ENCODE measurements at regions not wholly inside any gene's neighbourhood (a gene's known extent, or its start where the extent isn't known, plus 50 kb on each side); places are given as distances from the start of the nearest gene placed in this dataset.
"Not testable (repeated sequence)": the region's sequence is repeated elsewhere in the genome, so short reads cannot be mapped to it uniquely, and the experiment has no call there.

- TF ChIP-seq, protein P1, sequence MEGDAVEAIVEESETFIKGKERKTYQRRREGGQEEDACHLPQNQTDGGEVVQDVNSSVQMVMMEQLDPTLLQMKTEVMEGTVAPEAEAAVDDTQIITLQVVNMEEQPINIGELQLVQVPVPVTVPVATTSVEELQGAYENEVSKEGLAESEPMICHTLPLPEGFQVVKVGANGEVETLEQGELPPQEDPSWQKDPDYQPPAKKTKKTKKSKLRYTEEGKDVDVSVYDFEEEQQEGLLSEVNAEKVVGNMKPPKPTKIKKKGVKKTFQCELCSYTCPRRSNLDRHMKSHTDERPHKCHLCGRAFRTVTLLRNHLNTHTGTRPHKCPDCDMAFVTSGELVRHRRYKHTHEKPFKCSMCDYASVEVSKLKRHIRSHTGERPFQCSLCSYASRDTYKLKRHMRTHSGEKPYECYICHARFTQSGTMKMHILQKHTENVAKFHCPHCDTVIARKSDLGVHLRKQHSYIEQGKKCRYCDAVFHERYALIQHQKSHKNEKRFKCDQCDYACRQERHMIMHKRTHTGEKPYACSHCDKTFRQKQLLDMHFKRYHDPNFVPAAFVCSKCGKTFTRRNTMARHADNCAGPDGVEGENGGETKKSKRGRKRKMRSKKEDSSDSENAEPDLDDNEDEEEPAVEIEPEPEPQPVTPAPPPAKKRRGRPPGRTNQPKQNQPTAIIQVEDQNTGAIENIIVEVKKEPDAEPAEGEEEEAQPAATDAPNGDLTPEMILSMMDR (IDR thresholded peaks at IDR 0.05; ENCODE audit: borderline replicate concordance, control extremely low read depth, extremely low read depth, insufficient read depth, missing control alignments): no peak
- DNase-seq (ENCODE audit: low spot score): no peak
- in situ Hi-C loops (cut with MboI; ENCODE audit: low sequenced_read_pairs, unreplicated experiment): no loop called here
Observed at GRCh38 chrX:81392396-81392795, 190.5 kb downstream of the SH3BGRL start.

- in situ Hi-C loops (cut with MboI; ENCODE audit: low sequenced_read_pairs, unreplicated experiment): no loop called here
- DNase-seq (ENCODE audit: low spot score): no peak
- TF ChIP-seq, protein P1 (IDR thresholded peaks at IDR 0.05; ENCODE audit: borderline replicate concordance, control extremely low read depth, extremely low read depth, insufficient read depth, missing control alignments): no peak
Observed at GRCh38 chrX:81405781-81406180, 203.9 kb downstream of the SH3BGRL start.

DNA sequence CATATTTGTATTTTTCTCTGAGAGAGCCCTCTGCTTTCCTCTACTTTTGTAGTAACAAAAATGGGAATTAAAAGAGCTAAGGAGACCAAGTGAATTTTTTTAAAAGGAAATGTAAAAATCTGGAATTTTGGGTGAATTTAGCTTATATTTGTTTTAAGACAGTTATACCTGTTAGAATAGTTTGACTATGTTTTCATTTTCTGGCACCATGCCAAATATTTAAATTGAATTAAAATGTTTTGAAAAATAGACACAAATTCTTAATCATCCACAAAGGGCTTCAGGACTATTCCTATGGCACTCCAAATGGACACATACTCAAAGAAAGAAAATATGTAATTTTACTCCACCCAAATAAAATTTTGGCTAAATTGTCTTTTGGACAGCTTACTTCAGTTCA, 209.6 kb downstream of the SH3BGRL start:
- in situ Hi-C loops (cut with MboI; ENCODE audit: low sequenced_read_pairs, unreplicated experiment): no loop called here
- no peak for DNase-seq (ENCODE audit: low spot score)
- TF ChIP-seq, protein P1 (IDR thresholded peaks at IDR 0.05; ENCODE audit: borderline replicate concordance, control extremely low read depth, extremely low read depth, insufficient read depth, missing control alignments): no peak

- DNase-seq (ENCODE audit: low spot score): no peak
- in situ Hi-C loops (cut with MboI; ENCODE audit: low sequenced_read_pairs, unreplicated experiment): no loop called here
- TF ChIP-seq, protein P1 (IDR thresholded peaks at IDR 0.05; ENCODE audit: borderline replicate concordance, control extremely low read depth, extremely low read depth, insufficient read depth, missing control alignments): no peak
Observed at GRCh38 chrX:81412428-81412827, 210.5 kb downstream of the SH3BGRL start.

GRCh38 chrX:81412857-81413256, 211.0 kb downstream of the SH3BGRL start:
- in situ Hi-C loops (cut with MboI; ENCODE audit: low sequenced_read_pairs, unreplicated experiment); DNase-seq (ENCODE audit: low spot score): not testable (repeated sequence)

- DNase-seq (ENCODE audit: low spot score): no peak
- in situ Hi-C loops (cut with MboI; ENCODE audit: low sequenced_read_pairs, unreplicated experiment): no loop called here
Observed at GRCh38 chrX:81414630-81415029, 212.7 kb downstream of the SH3BGRL start.

More at GRCh38 chrX:81414630-81415029, 212.7 kb downstream of the SH3BGRL start:
- TF ChIP-seq, protein P1 (IDR thresholded peaks at IDR 0.05; ENCODE audit: borderline replicate concordance, control extremely low read depth, extremely low read depth, insufficient read depth, missing control alignments): no peak
